ENCODE measurements at regions not wholly inside any gene's neighbourhood (a gene's known extent, or its start where the extent isn't known, plus 50 kb on each side); places are given as distances from the start of the nearest gene placed in this dataset.

DNA sequence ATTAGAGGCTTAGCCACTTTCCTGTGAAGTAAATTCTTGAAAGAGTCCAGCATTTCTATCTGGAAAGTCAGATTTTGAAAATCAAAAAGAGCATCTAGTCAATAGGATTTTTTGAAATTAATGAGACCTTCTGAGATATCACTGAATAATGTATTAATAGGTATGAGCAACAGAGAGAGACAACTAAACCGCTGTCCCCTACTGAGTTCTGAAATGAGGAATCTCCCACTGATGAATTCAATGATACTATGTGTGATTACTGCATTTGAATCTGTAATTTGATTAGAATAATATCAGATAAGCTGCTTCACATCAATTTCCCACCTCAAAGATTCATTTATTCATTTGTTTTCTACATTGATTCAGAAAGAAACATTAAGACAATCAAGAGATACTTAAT lies 252.8 kb downstream of the TMX3 start:
- H3K9me3 ChIP-seq: no peaks in the 10 kb centered on the region
- H3K27me3 ChIP-seq: no peaks in the 10 kb centered on the region
- WGBS, 2 donors (ENCODE audit: low coverage in 1 of 2): 58 to 91% methylated on average over 1 of the region's 1 CpG
- intact Hi-C loops (cut with DNase I; ENCODE audit: low total_unique reads): no loop called here
- H3K36me3 ChIP-seq: no peaks in the 10 kb centered on the region
- no peak overlapping the region for H3K4me3 ChIP-seq
- DNase-seq: no peak
- in situ Hi-C loops (cut with MboI; ENCODE audit: low pct_ligation_motif_present in 1 of 4, low pct_unique_long_range_greater_than_20kb in 1 of 4, low sequenced_read_pairs in 3 of 4): no loop called here
- TF ChIP-seq EP300 (IDR thresholded peaks at IDR 0.05; ENCODE audit: low read depth) (no peak), POLR2AphosphoS5 (IDR thresholded peaks at IDR 0.05) (no peak)
- H3K27ac ChIP-seq: no peak overlapping the region
- no peaks in the 10 kb centered on the region for H3K4me1 ChIP-seq

DNA sequence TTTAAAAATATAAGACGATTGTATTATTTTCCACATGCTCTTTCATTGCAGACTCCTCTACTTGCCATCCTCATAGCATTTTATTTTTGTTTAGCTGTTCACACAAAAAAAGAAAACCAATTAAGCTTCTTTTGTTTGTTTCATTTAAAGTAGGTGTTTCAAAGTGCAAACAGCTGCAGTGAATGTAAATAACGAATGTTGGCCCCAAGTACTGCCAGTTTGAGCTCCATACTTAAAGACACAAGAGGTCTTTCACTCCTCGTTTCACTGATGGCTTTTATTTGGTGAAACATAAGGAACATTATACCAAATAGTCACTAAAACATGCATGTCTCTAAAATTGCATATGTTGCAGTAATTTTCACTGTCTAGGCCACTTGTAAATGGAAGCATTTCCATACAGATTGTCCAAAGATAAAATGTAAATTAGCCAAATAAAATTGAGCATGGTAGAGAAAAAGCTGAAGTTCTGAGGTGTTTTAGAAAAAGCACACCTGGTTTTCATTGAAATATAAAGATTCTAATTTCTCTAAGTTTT lies 253.4 kb downstream of the TMX3 start:
- in situ Hi-C loops (cut with MboI; ENCODE audit: low pct_ligation_motif_present in 1 of 4, low pct_unique_long_range_greater_than_20kb in 1 of 4, low sequenced_read_pairs in 3 of 4): no loop called here
- intact Hi-C loops (cut with DNase I; ENCODE audit: low total_unique reads): no loop called here
- DNase-seq: no peak

GRCh38 chr18:68459968-68460367 lies 254.9 kb downstream of the TMX3 start:
- in situ Hi-C loops (cut with MboI; ENCODE audit: low pct_ligation_motif_present in 1 of 4, low pct_unique_long_range_greater_than_20kb in 1 of 4, low sequenced_read_pairs in 3 of 4): no loop called here
- intact Hi-C loops (cut with DNase I; ENCODE audit: low total_unique reads): no loop called here
- H3K36me3 ChIP-seq: no peaks in the 10 kb centered on the region

More for the DNA sequence above, 253.4 kb downstream of the TMX3 start:
- Histone ChIP-seq H3K27ac (no peak overlapping the region), H3K9me3 (no peaks in the 10 kb centered on the region), H3K4me3 (no peak overlapping the region), H3K4me1 (no peaks in the 10 kb centered on the region), H3K27me3 (no peaks in the 10 kb centered on the region), H3K36me3 (no peaks in the 10 kb centered on the region)
- TF ChIP-seq POLR2AphosphoS5 (IDR thresholded peaks at IDR 0.05) (no peak), CTCF (IDR thresholded peaks at IDR 0.05) (no peak), POLR2A (IDR thresholded peaks at IDR 0.05) (no peak), EP300 (IDR thresholded peaks at IDR 0.05; ENCODE audit: low read depth) (no peak)
- 30 to 32% methylated on average over 3 of the region's 3 CpGs for WGBS, 2 donors (ENCODE audit: low coverage in 1 of 2)

DNA sequence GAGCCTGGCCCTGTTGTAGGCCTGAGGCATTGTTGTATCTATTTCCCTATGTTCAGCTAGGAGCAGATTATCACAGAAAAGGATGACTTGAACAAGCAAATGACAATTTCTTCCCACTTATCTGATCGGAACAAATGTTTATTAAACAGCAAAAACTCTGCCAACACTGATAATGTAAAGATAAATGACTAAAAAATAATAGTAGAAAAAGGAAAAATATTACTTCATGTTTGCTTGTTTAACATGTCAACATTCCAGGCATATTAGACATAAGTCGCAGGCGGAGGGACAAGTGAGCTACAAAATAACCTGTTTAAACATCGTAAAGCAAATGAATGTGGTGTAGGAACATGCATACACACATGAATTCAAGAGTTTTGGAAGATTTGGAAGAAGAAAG lies 257.9 kb downstream of the TMX3 start:
- DNase-seq: no peak
- intact Hi-C loops (cut with DNase I; ENCODE audit: low total_unique reads): no loop called here
- Histone ChIP-seq H3K4me1 (no peaks in the 10 kb centered on the region), H3K27ac (no peak overlapping the region), H3K4me3 (no peak overlapping the region), H3K9me3 (no peaks in the 10 kb centered on the region), H3K36me3 (no peaks in the 10 kb centered on the region), H3K27me3 (no peaks in the 10 kb centered on the region)
- in situ Hi-C loops (cut with MboI; ENCODE audit: low pct_ligation_motif_present in 1 of 4, low pct_unique_long_range_greater_than_20kb in 1 of 4, low sequenced_read_pairs in 3 of 4): no loop called here
- 52 to 65% methylated on average over 4 of the region's 4 CpGs for WGBS, 2 donors (ENCODE audit: low coverage in 1 of 2)
- TF ChIP-seq CTCF (IDR thresholded peaks at IDR 0.05) (no peak), POLR2AphosphoS5 (IDR thresholded peaks at IDR 0.05) (no peak), POLR2A (IDR thresholded peaks at IDR 0.05) (no peak), EP300 (IDR thresholded peaks at IDR 0.05; ENCODE audit: low read depth) (no peak)

More at GRCh38 chr18:68459968-68460367, 254.9 kb downstream of the TMX3 start:
- H3K27ac ChIP-seq: no peak overlapping the region
- WGBS, 2 donors (ENCODE audit: low coverage in 1 of 2): 87 to 89% methylated on average over 12 of the region's 12 CpGs
- H3K9me3 ChIP-seq: no peaks in the 10 kb centered on the region
- TF ChIP-seq POLR2A (IDR thresholded peaks at IDR 0.05) (no peak), CTCF (IDR thresholded peaks at IDR 0.05) (no peak), EP300 (IDR thresholded peaks at IDR 0.05; ENCODE audit: low read depth) (no peak)
- H3K4me1 ChIP-seq: no peaks in the 10 kb centered on the region
- no peak for DNase-seq
- H3K27me3 ChIP-seq: no peaks in the 10 kb centered on the region
- no peak overlapping the region for H3K4me3 ChIP-seq

DNA sequence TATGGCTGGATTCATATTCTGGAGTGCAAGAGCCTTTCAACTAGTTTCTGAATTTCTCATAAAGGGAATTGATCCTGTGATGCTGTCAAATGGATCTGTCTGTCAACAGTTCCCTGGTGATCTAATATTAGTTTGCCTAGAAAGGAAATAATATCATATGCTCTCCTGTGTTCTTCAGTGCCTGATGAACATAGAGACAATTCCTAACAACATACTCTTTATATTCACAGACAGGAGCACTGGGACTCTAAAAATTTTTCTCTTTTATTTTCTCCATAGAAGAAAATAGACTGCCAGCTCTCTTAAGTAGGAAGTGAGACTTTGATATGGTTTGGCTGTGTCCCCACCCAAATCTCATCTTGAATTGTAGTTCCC lies 259.7 kb downstream of the TMX3 start:
- Histone ChIP-seq H3K4me1 (no peaks in the 10 kb centered on the region), H3K4me3 (no peak overlapping the region), H3K36me3 (no peaks in the 10 kb centered on the region), H3K27me3 (no peaks in the 10 kb centered on the region), H3K27ac (no peak overlapping the region), H3K9me3 (no peaks in the 10 kb centered on the region)
- in situ Hi-C loops (cut with MboI; ENCODE audit: low pct_ligation_motif_present in 1 of 4, low pct_unique_long_range_greater_than_20kb in 1 of 4, low sequenced_read_pairs in 3 of 4) (no loop called here), intact Hi-C loops (cut with DNase I; ENCODE audit: low total_unique reads) (no loop called here)
- no peak for TF ChIP-seq POLR2AphosphoS5 (IDR thresholded peaks at IDR 0.05)
- no peak for TF ChIP-seq EP300 (IDR thresholded peaks at IDR 0.05; ENCODE audit: low read depth)
- TF ChIP-seq CTCF (IDR thresholded peaks at IDR 0.05): no peak
- no peak for TF ChIP-seq POLR2A (IDR thresholded peaks at IDR 0.05)
- no peak for DNase-seq
